Activated naive CD4-positive, alpha-beta T cell treated with anti-CD3 and anti-CD28 coated beads for 36 hours (primary cell): ENCODE measurements at regions not wholly inside any gene's neighbourhood (a gene's known extent, or its start where the extent isn't known, plus 50 kb on each side); places are given as distances from the start of the nearest gene placed in this dataset.

Source experiments
- CTCF ChIA-PET: fragments of 350-600 bp; sonication (Branson Sonifier 250); formaldehyde crosslinking; loops from one replicate; lab custom pipeline; 2021; ENCODE audit warnings: antibody characterized with exemption; lab: Charles Lee
- DNase-seq: peaks from one replicate; pipeline ENCODE4 v3.0.0-alpha.2; 2020
- H3K27ac Mint-ChIP-seq: one replicate; pipeline ENCODE4 v1.8.0; 2021; ENCODE audit warnings: mild to moderate bottlenecking, mixed read lengths
- H3K27me3 Mint-ChIP-seq: one replicate; pipeline ENCODE4 v1.8.0; 2021; ENCODE audit warnings: low read depth, mixed read lengths
- H3K36me3 Mint-ChIP-seq: one replicate; pipeline ENCODE4 v1.8.0; 2021; ENCODE audit warnings: low read depth, mixed read lengths
- H3K4me1 Mint-ChIP-seq: one replicate; pipeline ENCODE4 v1.8.0; 2021; ENCODE audit warnings: low read depth, mixed read lengths
- H3K4me3 Mint-ChIP-seq: one replicate; pipeline ENCODE4 v1.8.0; 2021; ENCODE audit warnings: mild to moderate bottlenecking, moderate library complexity, mixed read lengths
- H3K9me3 Mint-ChIP-seq: one replicate; pipeline ENCODE4 v1.8.0; 2021; ENCODE audit warnings: mixed read lengths
- intact Hi-C: fragments of 100-400 bp; cut with micrococcal nuclease; formaldehyde crosslinking; loops from one replicate; pipeline ENCODE4 v1.15.1; 2023

DNA sequence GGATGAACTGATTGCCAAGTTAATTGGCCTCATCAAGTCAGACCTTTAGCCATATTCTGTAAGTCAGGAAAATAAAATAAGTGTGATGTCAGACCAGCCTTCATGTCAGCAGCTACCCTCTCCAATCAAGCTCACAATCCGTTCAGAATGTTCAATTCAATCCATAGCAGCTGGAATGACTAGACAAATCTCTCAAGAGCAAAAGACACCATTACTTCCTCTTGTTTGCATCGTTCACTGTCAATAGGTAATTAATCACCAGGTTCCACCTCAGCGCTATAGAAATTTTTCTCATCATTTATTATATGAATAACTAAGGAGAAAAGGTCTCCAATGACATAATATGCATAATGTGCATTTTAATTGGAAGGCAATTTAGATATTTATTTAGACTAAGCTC is 321.0 kb upstream of the GRIA3 start:
- H3K27ac Mint-ChIP-seq = no peak overlapping the region
- no peaks in the 10 kb centered on the region for H3K4me1 Mint-ChIP-seq
- no peaks in the 10 kb centered on the region for H3K9me3 Mint-ChIP-seq
- intact Hi-C loops = no loop called here
- no peaks in the 10 kb centered on the region for H3K36me3 Mint-ChIP-seq
- DNase-seq = no peak
- no peak overlapping the region for H3K4me3 Mint-ChIP-seq
- CTCF ChIA-PET = no interaction called here
- H3K27me3 Mint-ChIP-seq = no peaks in the 10 kb centered on the region

GRCh38 chrX:122866532-122866931 is 317.5 kb upstream of the GRIA3 start:
- intact Hi-C loops = no loop called here
- no peaks in the 10 kb centered on the region for H3K36me3 Mint-ChIP-seq
- no peaks in the 10 kb centered on the region for H3K27me3 Mint-ChIP-seq
- no peak overlapping the region for H3K27ac Mint-ChIP-seq
- CTCF ChIA-PET = no interaction called here
- DNase-seq = no peak
- no peaks in the 10 kb centered on the region for H3K9me3 Mint-ChIP-seq
- H3K4me1 Mint-ChIP-seq = no peaks in the 10 kb centered on the region
- H3K4me3 Mint-ChIP-seq = no peak overlapping the region

GRCh38 chrX:122868631-122869030 is 315.4 kb upstream of the GRIA3 start:
- no peak overlapping the region for H3K27ac Mint-ChIP-seq

GRCh38 chrX:122869171-122869570 is 314.9 kb upstream of the GRIA3 start:
- H3K4me3 Mint-ChIP-seq = no peak overlapping the region
- no peak overlapping the region for H3K27ac Mint-ChIP-seq
- DNase-seq = no peak
- no peaks in the 10 kb centered on the region for H3K27me3 Mint-ChIP-seq
- H3K9me3 Mint-ChIP-seq = no peaks in the 10 kb centered on the region
- H3K4me1 Mint-ChIP-seq = no peaks in the 10 kb centered on the region
- intact Hi-C loops = no loop called here
- no peaks in the 10 kb centered on the region for H3K36me3 Mint-ChIP-seq
- CTCF ChIA-PET = no interaction called here

More at GRCh38 chrX:122868631-122869030, 315.4 kb upstream of the GRIA3 start:
- no peaks in the 10 kb centered on the region for H3K4me1 Mint-ChIP-seq
- DNase-seq = no peak
- no peak overlapping the region for H3K4me3 Mint-ChIP-seq
- CTCF ChIA-PET = no interaction called here
- intact Hi-C loops = no loop called here
- H3K27me3 Mint-ChIP-seq = no peaks in the 10 kb centered on the region
- H3K9me3 Mint-ChIP-seq = no peaks in the 10 kb centered on the region
- no peaks in the 10 kb centered on the region for H3K36me3 Mint-ChIP-seq

GRCh38 chrX:122878269-122878668 is 305.8 kb upstream of the GRIA3 start:
- Mint-ChIP-seq H3K27me3 (no peaks in the 10 kb centered on the region), H3K9me3 (peaks cover 1% of the 10 kb centered on the region), H3K4me3 (no peak overlapping the region), H3K36me3 (no peaks in the 10 kb centered on the region), H3K27ac (no peak overlapping the region), H3K4me1 (no peaks in the 10 kb centered on the region)
- CTCF ChIA-PET = no interaction called here
- intact Hi-C loops = no loop called here
- no peak for DNase-seq

GRCh38 chrX:122880952-122881351 is 303.1 kb upstream of the GRIA3 start:
- H3K27me3 Mint-ChIP-seq = no peaks in the 10 kb centered on the region
- no peaks in the 10 kb centered on the region for H3K4me1 Mint-ChIP-seq
- DNase-seq = no peak
- intact Hi-C loops = no loop called here
- H3K27ac Mint-ChIP-seq = no peak overlapping the region
- H3K9me3 Mint-ChIP-seq = peaks cover 1% of the 10 kb centered on the region
- no peaks in the 10 kb centered on the region for H3K36me3 Mint-ChIP-seq
- CTCF ChIA-PET = no interaction called here
- no peak overlapping the region for H3K4me3 Mint-ChIP-seq

DNA sequence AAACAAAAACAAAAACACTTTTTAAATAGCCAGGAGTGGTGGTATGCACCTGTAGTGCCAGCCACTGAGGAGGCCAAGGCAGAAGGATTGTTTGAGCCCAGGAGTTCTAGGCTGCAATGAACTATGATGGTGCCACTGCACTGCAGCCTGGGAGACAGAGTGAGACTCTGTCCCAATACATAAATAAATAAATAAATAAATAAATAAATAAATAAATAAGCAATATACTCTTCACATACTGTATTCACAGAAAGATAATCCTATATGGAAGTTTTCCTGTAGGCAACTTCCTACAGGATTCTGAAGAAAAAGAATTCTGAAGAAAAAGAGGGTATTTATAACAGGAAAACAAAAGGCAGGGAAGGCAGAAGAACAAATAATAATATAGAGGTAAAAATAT is 293.3 kb upstream of the GRIA3 start:
- CTCF ChIA-PET = no interaction called here
- Mint-ChIP-seq H3K9me3 (peaks cover 2% of the 10 kb centered on the region), H3K27me3 (no peaks in the 10 kb centered on the region), H3K4me3 (no peak overlapping the region), H3K4me1 (no peaks in the 10 kb centered on the region), H3K27ac (no peak overlapping the region), H3K36me3 (no peaks in the 10 kb centered on the region)
- no peak for DNase-seq
- intact Hi-C loops = no loop called here

DNA sequence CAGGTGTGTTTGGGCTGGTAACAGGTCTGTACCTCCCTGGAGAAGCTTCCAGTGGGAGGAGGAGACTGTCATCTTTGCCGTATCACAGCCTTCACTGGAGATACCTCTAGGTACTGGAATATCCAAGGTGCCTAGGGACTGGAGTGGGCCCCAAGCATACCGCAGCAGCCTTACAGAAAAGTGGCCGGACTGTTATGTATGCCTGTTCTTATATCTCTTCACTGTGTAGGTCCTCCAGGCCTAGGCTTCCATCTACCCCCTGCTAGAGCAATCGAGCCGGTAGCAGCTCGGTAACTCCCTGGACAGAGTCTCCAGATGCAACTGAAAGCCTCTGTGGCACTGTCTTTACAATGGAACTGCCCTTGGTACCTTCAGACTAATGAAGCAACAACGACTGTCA is 277.4 kb upstream of the GRIA3 start:
- intact Hi-C loops = no loop called here
- H3K36me3 Mint-ChIP-seq = no peaks in the 10 kb centered on the region
- H3K9me3 Mint-ChIP-seq = peaks cover 9% of the 10 kb centered on the region
- H3K4me1 Mint-ChIP-seq = no peaks in the 10 kb centered on the region
- H3K4me3 Mint-ChIP-seq = no peak overlapping the region
- CTCF ChIA-PET = no interaction called here
- no peak overlapping the region for H3K27ac Mint-ChIP-seq
- H3K27me3 Mint-ChIP-seq = no peaks in the 10 kb centered on the region
- no peak for DNase-seq

DNA sequence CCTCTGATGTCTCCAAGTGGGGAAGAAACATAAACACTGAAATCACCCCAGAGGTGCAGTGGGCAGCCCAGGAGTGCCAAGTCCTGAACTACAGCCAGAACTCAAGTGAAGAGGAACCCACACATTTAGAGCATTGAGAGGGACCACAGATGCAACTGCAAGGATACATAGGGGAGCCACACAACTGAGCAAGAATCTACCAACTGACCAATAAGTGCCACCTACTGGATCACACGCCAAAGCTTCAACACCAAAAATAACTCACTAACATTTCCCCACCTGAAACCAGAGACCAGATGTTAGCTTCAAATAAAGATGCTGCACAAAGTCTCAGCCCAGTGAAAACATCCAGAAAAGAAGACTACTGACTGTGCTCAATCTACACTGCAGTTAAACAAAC is 276.7 kb upstream of the GRIA3 start:
- no peak overlapping the region for H3K27ac Mint-ChIP-seq
- intact Hi-C loops = no loop called here
- no peaks in the 10 kb centered on the region for H3K36me3 Mint-ChIP-seq

GRCh38 chrX:122910697-122911096 is 273.4 kb upstream of the GRIA3 start:
- Mint-ChIP-seq H3K4me1 (no peaks in the 10 kb centered on the region), H3K36me3 (no peaks in the 10 kb centered on the region), H3K27ac (no peak overlapping the region), H3K4me3 (no peak overlapping the region), H3K9me3 (peaks cover 7% of the 10 kb centered on the region), H3K27me3 (no peaks in the 10 kb centered on the region)
- no peak for DNase-seq
- CTCF ChIA-PET = no interaction called here
- intact Hi-C loops = no loop called here

More for the DNA sequence above, 276.7 kb upstream of the GRIA3 start:
- Mint-ChIP-seq H3K4me1 (no peaks in the 10 kb centered on the region), H3K27me3 (no peaks in the 10 kb centered on the region), H3K9me3 (peaks cover 7% of the 10 kb centered on the region), H3K4me3 (no peak overlapping the region)
- DNase-seq = no peak
- CTCF ChIA-PET = no interaction called here

- intact Hi-C loops = no loop called here
- Mint-ChIP-seq H3K4me1 (no peaks in the 10 kb centered on the region), H3K27ac (no peak overlapping the region), H3K36me3 (no peaks in the 10 kb centered on the region), H3K4me3 (no peak overlapping the region), H3K27me3 (no peaks in the 10 kb centered on the region), H3K9me3 (peaks cover 7% of the 10 kb centered on the region)
- CTCF ChIA-PET = no interaction called here
- no peak for DNase-seq
Observed at GRCh38 chrX:122913134-122913533, 270.9 kb upstream of the GRIA3 start.

GRCh38 chrX:122913764-122914163 is 270.3 kb upstream of the GRIA3 start:
- intact Hi-C loops = no loop called here
- CTCF ChIA-PET = no interaction called here

GRCh38 chrX:122914256-122914655 is 269.8 kb upstream of the GRIA3 start:
- CTCF ChIA-PET = no interaction called here
- Mint-ChIP-seq H3K9me3 (peaks cover 7% of the 10 kb centered on the region), H3K4me1 (no peaks in the 10 kb centered on the region), H3K36me3 (no peaks in the 10 kb centered on the region), H3K4me3 (no peak overlapping the region), H3K27me3 (no peaks in the 10 kb centered on the region), H3K27ac (no peak overlapping the region)
- intact Hi-C loops = no loop called here
- no peak for DNase-seq

More at GRCh38 chrX:122913764-122914163, 270.3 kb upstream of the GRIA3 start:
- H3K27ac Mint-ChIP-seq = no peak overlapping the region
- H3K27me3 Mint-ChIP-seq = no peaks in the 10 kb centered on the region
- H3K36me3 Mint-ChIP-seq = no peaks in the 10 kb centered on the region
- no peak for DNase-seq
- H3K4me1 Mint-ChIP-seq = no peaks in the 10 kb centered on the region
- H3K4me3 Mint-ChIP-seq = no peak overlapping the region
- H3K9me3 Mint-ChIP-seq = peaks cover 7% of the 10 kb centered on the region

DNA sequence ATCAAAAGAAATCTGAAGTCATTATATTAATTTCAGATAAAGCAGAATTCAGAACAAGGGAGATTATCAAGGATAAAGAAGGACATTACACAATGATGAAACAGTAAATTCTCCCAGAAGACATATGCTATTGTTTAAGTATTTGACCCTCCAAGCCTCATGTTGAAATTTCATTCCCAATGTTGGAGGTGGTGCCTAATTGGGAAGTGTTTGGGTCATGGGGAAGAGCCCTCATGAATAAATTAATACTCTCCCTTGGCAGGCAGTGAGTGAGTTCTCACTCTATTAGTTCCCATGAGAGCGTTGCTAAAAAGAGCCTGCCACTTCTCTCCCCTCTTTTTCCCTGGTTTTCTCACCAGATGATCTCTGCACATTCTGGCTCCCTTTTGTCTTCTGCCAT is 249.9 kb upstream of the GRIA3 start:
- Mint-ChIP-seq H3K27me3 (no peaks in the 10 kb centered on the region), H3K4me1 (no peaks in the 10 kb centered on the region), H3K4me3 (no peak overlapping the region), H3K9me3 (no peaks in the 10 kb centered on the region), H3K36me3 (no peaks in the 10 kb centered on the region), H3K27ac (no peak overlapping the region)
- intact Hi-C loops = no loop called here
- DNase-seq = no peak
- CTCF ChIA-PET = no interaction called here
